ENCODE measurements at regions not wholly inside any gene's neighbourhood (a gene's known extent, or its start where the extent isn't known, plus 50 kb on each side); places are given as distances from the start of the nearest gene placed in this dataset.

GRCh38 chr15:47364230-47365141 is 352.8 kb upstream of the SEMA6D start:
- TF ChIP-seq EZH2phosphoT487 (IDR thresholded peaks at IDR 0.05; ENCODE audit: borderline replicate concordance, low read depth, low read length) (no peak), CTCF (conservative IDR thresholded peaks at IDR 0.05; ENCODE audit: low read length) (no peak)

All from OCI-LY7 (cell line).